KMS-11 (cell line): ENCODE measurements at regions not wholly inside any gene's neighbourhood (a gene's known extent, or its start where the extent isn't known, plus 50 kb on each side); places are given as distances from the start of the nearest gene placed in this dataset.

Experiments
- H2AFZ ChIP-seq: fragments of 200-600 bp; sonication (generic); 2 replicates; pipeline ENCODE4 v1.6.1; 2016; ENCODE audit warnings: antibody characterized with exemption, mixed run types, low read depth
- H3K27ac ChIP-seq: fragments of 200-600 bp; sonication (generic); 2 replicates; pipeline ENCODE4 v1.6.1; 2016; ENCODE audit warnings: mild to moderate bottlenecking, mixed run types
- H3K27me3 ChIP-seq: fragments of 200-600 bp; sonication (generic); 2 replicates; pipeline ENCODE4 v1.6.1; 2017; ENCODE audit warnings: mild to moderate bottlenecking, low read depth, mixed run types, moderate library complexity; ENCODE audit not compliant: insufficient read depth
- H3K36me3 ChIP-seq: fragments of 200-600 bp; sonication (generic); 2 replicates; pipeline ENCODE4 v1.6.1; 2017; ENCODE audit warnings: mild to moderate bottlenecking, mixed run types; ENCODE audit not compliant: insufficient read depth
- H3K4me1 ChIP-seq: fragments of 200-600 bp; sonication (generic); 2 replicates; pipeline ENCODE4 v1.6.1; 2016; ENCODE audit warnings: mild to moderate bottlenecking, low read depth, mixed run types; ENCODE audit not compliant: poor library complexity, severe bottlenecking
- H3K4me2 ChIP-seq: fragments of 200-600 bp; sonication (generic); 2 replicates; pipeline ENCODE4 v1.7.0; 2016; ENCODE audit warnings: mild to moderate bottlenecking, mixed run types
- H3K4me3 ChIP-seq: fragments of 200-600 bp; sonication (generic); IDR thresholded peaks from 2 replicates; pipeline ENCODE4 v1.6.1; 2017; ENCODE audit warnings: low read depth, low read length, mixed read lengths; ENCODE audit not compliant: insufficient read depth
- H3K79me2 ChIP-seq: fragments of 200-600 bp; sonication (generic); 2 replicates; pipeline ENCODE4 v1.6.1; 2016; ENCODE audit warnings: low read depth, mixed run types; ENCODE audit not compliant: insufficient read depth
- H3K9ac ChIP-seq: fragments of 200-600 bp; sonication (generic); 2 replicates; pipeline ENCODE4 v1.6.1; 2016; ENCODE audit warnings: mild to moderate bottlenecking, mixed run types
- H4K20me1 ChIP-seq: fragments of 200-600 bp; sonication (generic); 2 replicates; pipeline ENCODE4 v1.6.1; 2016; ENCODE audit warnings: mild to moderate bottlenecking, mixed run types; ENCODE audit not compliant: insufficient read depth
- CTCF ChIP-seq: fragments of 200-600 bp; sonication (generic); conservative IDR thresholded peaks from 2 replicates; pipeline ENCODE4 v1.6.1; 2017; ENCODE audit warnings: low read depth, mild to moderate bottlenecking, antibody characterized with exemption, low read length, moderate library complexity, mixed read lengths

DNA sequence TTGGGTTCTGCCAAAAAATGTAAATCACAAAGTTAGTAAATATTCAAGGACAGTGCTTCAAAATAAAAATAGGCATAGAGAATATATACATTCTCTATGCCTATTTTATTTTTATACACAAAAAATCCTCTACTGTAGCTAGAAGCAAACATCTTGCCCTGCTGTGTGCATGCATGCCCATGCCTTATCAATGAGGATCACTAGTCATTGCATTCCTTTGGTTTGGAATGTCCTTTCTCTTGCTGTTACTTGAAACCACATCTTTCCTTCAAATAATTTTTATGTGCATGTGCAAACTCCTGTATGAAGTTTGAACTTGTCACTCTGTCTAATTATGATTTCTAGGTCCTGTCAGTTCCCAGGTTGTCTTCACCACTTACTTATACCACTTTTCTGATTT lies 278.9 kb upstream of the IZUMO3 start:
- Histone ChIP-seq H4K20me1 (no peaks in the 10 kb centered on the region), H3K4me3 (no peak overlapping the region), H3K79me2 (no peaks in the 10 kb centered on the region), H3K27ac (no peak overlapping the region), H3K9ac (no peak overlapping the region), H3K27me3 (no peaks in the 10 kb centered on the region), H3K4me2 (no peak overlapping the region), H2AFZ (no peak overlapping the region), H3K4me1 (no peaks in the 10 kb centered on the region), H3K36me3 (no peaks in the 10 kb centered on the region)
- TF ChIP-seq CTCF = no peak

DNA sequence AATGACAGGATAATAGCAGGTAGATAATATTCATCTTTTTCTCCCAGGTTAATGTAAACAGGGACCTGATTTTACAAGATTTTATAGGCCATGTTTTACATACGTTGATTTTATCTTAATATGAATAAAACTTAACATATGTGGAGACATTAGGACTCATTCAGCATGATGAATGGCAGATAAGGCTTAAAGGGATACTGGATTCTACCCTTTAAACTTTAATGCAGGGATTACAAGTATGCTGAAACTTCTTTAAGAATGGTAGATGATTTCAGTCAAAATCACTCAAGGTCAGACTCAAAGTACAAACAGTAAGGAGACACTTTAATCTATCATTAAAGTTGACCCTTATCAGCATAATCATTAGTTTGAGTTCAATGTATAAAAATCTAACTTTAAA lies 274.5 kb upstream of the IZUMO3 start:
- Histone ChIP-seq H3K4me3 (no peak overlapping the region), H3K4me2 (no peak overlapping the region), H3K27ac (no peak overlapping the region), H3K79me2 (no peaks in the 10 kb centered on the region), H3K9ac (no peak overlapping the region), H3K36me3 (no peaks in the 10 kb centered on the region), H3K27me3 (no peaks in the 10 kb centered on the region), H3K4me1 (no peaks in the 10 kb centered on the region), H2AFZ (no peak overlapping the region), H4K20me1 (no peaks in the 10 kb centered on the region)
- no peak for TF ChIP-seq CTCF

DNA sequence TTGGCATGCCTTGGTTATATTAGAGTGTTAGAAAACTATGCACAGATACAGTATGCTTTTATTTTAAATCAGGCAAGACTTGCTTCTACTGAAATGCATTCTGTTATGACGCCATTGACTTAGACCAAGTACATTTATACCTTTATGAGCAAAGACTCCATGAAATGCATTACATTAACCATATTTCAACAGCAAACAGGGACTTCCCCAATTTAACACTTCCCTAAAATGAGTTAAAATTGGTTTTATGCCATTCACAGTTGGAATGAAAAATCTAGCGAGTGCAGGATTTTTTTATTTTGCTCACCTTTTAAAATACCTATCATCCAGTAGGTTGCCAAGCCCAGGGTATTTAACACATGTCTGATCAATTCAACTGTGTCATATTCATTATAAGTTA lies 272.1 kb upstream of the IZUMO3 start:
- Histone ChIP-seq H3K27me3 (no peaks in the 10 kb centered on the region), H3K4me2 (no peak overlapping the region), H3K4me3 (no peak overlapping the region), H2AFZ (no peak overlapping the region), H3K79me2 (no peaks in the 10 kb centered on the region), H3K4me1 (no peaks in the 10 kb centered on the region), H3K36me3 (no peaks in the 10 kb centered on the region), H3K27ac (no peak overlapping the region), H3K9ac (no peak overlapping the region), H4K20me1 (no peaks in the 10 kb centered on the region)
- TF ChIP-seq CTCF = no peak

GRCh38 chr9:24816006-24816405 lies 270.3 kb upstream of the IZUMO3 start:
- no peaks in the 10 kb centered on the region for H3K27me3 ChIP-seq
- no peak overlapping the region for H3K4me2 ChIP-seq
- no peaks in the 10 kb centered on the region for H3K79me2 ChIP-seq
- no peaks in the 10 kb centered on the region for H4K20me1 ChIP-seq
- H2AFZ ChIP-seq = no peak overlapping the region
- no peak overlapping the region for H3K4me3 ChIP-seq
- no peak overlapping the region for H3K27ac ChIP-seq
- no peaks in the 10 kb centered on the region for H3K36me3 ChIP-seq
- no peaks in the 10 kb centered on the region for H3K4me1 ChIP-seq
- TF ChIP-seq CTCF = no peak
- no peak overlapping the region for H3K9ac ChIP-seq

- H3K4me1 ChIP-seq = peaks cover 8% of the 10 kb centered on the region
- H2AFZ ChIP-seq = no peak overlapping the region
- H3K27me3 ChIP-seq = no peaks in the 10 kb centered on the region
- no peaks in the 10 kb centered on the region for H3K79me2 ChIP-seq
- H3K4me3 ChIP-seq = no peak overlapping the region
- no peaks in the 10 kb centered on the region for H4K20me1 ChIP-seq
- H3K9ac ChIP-seq = no peak overlapping the region
- no peak overlapping the region for H3K27ac ChIP-seq
- no peak overlapping the region for H3K4me2 ChIP-seq
- no peaks in the 10 kb centered on the region for H3K36me3 ChIP-seq
- TF ChIP-seq CTCF = no peak
Observed at GRCh38 chr9:24801344-24801743, 255.6 kb upstream of the IZUMO3 start.
